ENCODE measurements at regions not wholly inside any gene's neighbourhood (a gene's known extent, or its start where the extent isn't known, plus 50 kb on each side); places are given as distances from the start of the nearest gene placed in this dataset.

DNA sequence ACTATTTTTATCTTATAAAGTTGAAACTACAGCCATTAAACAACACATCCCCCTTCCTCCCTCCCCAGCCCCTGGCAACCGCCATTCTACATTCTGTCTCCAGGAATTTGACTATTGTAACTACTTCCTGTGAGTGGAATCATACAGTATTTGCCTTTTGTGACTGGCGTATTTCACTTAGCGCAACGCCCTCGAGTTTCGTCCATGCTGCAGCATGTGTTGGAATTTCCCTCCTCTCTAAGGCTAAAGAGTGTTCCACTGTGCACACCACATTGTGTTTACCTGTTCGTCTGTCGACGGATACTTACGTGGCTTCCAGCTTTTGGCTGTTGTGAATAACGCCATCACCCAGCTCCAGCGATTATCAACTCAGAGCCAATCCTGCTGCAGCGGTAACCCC is 52.0 kb upstream of the DLG1 start (continued):
- TF ChIP-seq CHD7 (IDR thresholded peaks at IDR 0.05; ENCODE audit: insufficient replicate concordance, low read length), result no peak
- 0 out of 2 replicates have a peak, but pooled peaks have one; percentile 14 for TF ChIP-seq E2F6 (IDR thresholded peaks at IDR 0.05)
- no peak for TF ChIP-seq EZH2 (IDR thresholded peaks at IDR 0.05; ENCODE audit: low read depth, low read length, severe bottlenecking)

Data from H1 (cell line).